RPMI8226 (cell line): ENCODE measurements at regions not wholly inside any gene's neighbourhood (a gene's known extent, or its start where the extent isn't known, plus 50 kb on each side); places are given as distances from the start of the nearest gene placed in this dataset.
"Not testable (repeated sequence)": the region's sequence is repeated elsewhere in the genome, so short reads cannot be mapped to it uniquely, and the experiment has no call there.

Experiments used
- DNase-seq: peaks from one replicate; pipeline ENCODE4 v3.0.0-alpha.2; 2015

DNA sequence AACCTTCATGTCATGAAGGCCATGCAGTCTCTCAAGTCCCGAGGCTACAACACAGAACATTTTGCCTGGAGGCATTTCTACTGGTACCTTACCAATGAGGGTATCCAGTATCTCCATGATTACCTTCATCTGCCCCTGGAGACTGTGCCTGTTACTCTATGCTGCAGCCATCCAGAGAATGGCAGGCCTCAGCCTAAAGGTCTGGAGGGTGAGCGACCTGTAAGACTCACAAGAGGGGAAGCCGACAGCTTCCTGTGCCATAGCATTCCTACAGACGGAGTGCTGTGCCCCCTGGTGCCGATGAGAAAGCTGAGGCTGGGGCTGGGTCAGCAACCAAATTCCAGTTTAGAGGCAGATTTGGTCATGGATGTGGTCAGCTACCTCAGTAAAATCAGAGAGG, 51.3 kb upstream of the CADPS start:
- DNase-seq: no peak

DNA sequence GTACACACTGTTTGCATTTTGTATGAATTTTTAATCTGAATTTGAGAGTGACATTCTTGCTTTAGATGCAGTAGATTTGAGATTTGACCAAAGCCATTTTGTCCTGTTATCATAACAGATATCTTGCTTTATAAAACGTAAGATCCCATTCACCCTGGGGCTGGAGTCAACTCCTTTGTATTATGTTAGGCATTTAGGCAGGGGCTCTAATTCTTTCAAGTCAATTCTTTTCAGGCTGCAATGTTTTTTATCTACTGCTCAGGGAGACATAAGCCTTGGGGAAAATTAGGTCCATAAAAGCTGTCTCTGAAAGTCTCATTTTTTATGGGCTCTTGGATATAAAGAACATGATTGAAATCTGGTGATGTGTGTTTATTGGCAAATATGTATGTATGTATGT, 53.0 kb upstream of the CADPS start:
- DNase-seq: no peak

DNA sequence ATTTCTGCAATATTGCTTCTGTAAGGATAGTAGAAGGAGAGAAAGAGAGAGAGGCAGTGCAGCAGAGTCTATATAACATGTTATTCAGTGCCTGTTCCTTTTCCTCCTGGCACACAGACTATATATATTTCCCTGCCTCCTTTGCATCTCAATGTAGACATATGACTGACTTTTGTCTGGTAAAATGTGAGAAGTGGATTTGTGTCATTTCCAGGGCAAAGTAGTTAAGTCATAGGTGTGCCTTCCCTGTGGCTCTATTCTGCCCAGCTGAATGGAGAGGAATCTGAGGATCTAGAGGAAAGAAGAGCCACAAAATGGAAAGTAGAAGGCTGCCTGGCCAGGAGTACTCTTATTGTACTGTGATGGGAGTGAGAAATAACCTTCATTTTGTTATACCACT, 54.6 kb upstream of the CADPS start:
- no peak for DNase-seq

DNA sequence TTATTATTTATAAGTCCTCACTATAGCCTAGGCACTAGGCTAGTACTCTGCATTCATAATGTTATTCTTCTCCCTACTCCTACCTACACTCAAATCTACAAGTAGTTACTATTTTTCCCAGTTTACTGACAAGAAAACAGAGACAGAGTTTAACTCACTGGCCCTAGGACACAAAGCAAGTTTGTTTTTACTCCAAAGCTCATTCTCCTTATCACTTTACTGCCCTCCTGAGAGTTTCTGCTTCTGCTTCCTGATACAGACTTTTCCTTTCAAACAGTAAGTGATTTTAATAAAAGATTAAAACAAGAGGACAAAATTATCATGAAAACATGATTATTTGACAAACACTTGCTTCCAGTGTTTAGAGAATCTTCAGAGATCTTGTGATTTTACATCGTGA, 60.6 kb upstream of the CADPS start:
- no peak for DNase-seq

DNA sequence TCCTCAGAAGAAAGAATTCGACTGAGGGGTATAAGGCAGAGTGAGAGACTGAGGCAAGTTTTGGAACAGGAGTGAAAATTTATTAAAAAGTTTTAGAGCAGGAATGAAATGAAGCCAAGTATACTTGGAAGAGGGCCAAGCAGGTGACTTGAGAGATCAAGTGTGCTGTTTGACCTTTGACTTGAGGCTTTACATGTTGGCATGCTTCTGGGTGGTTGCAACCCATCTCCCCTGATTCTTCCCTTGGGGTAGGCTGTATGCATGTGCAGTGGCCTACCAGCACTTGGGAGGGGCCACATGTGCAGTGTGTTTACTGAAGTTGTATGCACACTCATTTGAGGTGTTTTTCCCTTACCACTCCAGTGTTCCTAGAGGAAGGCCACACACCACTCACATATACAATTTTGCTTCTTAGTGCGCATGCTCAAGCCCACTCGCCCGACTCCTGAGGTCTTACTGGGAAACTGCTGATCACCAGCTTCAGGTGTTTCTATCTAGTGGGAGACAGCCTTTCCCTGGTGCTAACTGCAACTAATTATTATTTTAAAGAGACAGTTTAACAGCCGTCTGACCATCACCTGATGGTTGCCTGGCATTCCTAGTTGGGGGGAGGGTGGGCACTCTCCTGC, 61.5 kb upstream of the CADPS start:
- no peak for DNase-seq

DNA sequence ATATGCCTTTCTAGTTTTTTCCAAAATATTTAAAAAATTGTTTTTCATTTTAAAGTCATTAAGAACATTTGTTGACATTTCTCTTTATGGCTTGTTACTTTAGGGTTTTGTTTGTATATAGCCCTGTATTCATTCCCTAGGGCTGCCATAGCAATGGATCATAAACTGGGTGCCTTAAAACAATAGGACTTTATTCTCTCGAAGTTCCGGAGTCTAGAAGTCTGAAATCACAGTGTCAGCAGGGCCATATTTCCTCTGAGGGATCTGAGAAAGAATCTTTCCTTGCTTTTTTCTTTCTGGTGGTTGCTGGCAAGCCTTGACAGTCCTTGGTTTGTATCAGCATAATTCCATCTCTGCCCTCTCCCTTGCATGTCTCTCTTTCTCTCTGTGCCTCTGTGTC, 63.4 kb upstream of the CADPS start:
- DNase-seq: no peak

DNA sequence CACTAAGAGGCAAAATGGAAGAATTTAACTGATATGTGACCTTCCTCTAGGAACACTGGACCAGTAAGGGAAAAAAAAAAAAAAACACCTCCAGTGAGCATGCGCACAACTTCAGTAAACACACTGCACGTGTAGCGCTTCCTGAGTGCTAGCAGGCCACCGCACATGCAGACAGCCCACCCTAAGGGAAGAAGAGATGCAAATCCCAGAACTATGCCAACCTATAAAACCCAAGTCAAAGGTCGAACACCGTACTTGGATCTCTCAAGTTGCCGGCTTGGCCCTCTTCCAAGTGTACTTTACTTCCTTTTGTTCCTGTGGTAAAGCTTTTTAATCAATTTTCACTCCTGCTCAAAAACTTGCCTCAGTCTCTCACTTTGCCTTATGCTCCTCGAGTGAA, 64.5 kb upstream of the CADPS start:
- DNase-seq: no peak

DNA sequence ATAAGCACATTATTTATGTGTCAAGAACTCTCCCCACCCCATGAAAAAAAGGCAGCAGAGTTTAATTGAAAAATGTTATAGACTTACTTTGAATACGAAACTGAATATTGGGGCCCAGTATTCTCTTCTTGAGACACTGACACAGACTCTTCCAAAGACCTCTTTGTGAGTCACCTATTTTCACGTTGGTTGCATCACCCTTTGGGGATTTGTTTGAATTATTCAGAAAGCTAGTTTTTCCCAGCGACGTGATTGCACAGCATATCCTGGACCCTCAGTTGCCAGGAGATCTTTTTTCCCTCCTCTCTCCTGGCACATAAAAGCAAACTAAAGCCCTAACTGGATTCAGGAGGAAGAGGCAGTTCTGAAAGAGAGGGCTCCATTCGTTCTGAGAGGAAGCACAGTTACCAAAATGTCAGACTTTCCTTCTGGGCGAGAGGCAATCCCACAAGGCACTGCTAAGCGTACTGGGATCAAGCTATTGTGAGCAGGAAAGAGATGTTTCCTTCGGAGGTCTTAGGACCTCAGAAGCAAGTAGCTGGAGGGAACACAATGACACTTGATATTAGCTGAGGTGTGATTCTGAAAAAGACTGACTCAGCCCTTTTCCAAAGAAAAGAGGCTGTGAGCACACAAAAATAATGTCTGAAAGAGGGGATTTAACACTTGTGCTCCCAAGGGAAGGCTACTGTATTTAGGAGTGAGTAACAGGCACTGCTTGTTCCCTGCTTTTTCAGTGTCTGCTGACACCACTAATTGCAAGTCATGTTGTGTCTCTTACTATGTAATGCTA, 65.8 kb upstream of the CADPS start:
- no peak for DNase-seq

DNA sequence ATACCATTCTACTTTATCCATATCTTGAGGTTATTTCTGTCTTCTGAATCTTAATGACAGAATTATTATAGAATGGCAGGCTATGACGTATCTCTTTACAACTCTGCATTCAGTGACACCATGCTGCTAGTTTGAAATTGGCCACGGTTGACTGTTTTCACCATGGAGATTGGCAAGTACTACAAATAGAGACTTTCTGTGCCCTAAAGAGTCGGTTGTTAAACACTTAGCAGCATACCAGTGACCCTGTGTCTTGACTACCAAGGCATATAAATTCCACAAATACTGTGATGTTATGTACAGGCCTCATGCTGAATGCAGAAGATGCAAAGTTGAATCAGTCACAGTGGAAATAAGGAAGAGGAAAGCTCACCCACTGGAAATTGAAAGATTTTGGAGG, 67.0 kb upstream of the CADPS start:
- no peak for DNase-seq

DNA sequence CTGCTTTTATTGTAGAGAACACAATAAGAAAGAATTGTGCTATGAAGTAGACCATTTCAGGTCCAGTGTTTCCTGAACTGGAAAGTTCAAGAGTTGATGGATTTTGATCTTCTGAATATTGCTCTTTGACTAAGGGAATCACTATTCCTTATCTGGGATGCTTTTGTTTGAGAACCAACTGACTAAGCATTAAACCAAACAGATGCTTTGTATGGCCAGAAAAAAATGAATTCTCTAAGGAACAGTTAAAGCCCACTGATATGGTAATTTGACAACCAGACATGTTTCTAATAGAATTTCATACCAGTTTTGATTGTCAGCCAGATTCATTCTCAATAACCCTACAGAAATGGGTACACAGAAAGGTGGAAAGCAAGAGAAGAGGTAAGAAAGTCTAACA, 67.5 kb upstream of the CADPS start:
- no peak for DNase-seq

DNA sequence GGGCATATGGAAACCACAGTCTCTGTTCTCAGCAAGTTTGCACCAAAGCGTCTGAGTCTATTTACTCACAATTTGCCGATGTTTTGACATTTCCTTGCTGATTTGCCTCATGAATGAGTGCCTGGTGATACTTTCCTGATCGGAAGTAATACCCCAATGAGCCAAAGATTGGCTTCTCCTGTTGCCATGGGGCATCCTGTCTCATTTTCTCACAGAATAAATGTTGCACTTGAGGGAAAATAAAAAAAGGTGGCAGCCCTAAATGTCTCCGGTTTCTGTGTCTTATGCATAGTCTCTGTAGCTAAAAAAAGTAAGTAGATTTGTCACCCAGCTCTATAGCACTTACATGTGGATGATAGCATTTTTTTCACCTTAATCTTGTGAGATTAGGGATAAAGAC, 73.7 kb upstream of the CADPS start:
- no peak for DNase-seq

DNA sequence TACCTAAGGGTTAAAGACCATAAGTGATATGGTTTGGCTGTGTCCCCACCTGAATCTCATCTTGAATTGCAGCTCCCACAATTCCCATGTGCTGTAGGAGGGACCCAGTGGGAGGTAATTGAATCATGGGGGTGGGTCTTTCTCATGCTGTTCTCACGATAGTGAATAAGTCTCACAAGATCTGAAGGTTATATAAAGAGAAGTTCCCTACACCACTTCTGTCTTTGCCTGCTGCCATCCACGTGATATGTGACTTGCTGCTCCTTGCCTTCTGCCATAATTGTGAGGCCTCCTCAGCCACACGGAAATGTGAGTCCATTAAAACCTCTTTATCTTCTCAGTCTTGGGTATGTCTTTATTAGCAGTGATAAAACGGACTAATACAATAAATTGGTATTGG, 75.0 kb upstream of the CADPS start:
- no peak for DNase-seq

DNA sequence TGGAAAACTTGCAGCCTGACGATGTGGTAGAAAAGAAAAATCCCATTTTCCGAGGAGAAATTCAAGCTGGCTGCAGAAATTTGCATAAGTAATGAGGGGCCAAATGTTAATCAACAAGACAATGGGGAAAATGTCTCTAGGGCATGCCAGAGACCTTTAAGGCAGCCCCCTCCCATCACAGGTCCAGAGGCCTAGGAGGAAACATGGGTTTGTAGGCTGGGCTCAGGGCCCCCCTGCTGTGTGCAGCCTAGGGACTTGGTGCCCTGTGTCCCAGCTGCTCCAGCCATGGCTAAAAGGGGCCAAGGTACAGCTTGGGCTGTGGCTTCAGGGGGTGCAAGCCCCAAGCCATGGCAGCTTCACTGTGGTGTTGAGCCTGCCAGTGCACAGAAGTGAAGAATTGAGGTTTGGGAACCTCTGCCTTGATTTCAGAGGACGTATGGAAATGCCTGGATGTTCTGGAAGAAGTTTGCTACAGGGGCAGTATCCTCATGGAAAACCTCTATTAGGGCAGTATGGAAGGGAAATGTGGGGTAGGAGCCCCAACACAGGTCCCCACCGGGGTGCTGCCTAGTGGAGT, 75.9 kb upstream of the CADPS start:
- DNase-seq: no peak

DNA sequence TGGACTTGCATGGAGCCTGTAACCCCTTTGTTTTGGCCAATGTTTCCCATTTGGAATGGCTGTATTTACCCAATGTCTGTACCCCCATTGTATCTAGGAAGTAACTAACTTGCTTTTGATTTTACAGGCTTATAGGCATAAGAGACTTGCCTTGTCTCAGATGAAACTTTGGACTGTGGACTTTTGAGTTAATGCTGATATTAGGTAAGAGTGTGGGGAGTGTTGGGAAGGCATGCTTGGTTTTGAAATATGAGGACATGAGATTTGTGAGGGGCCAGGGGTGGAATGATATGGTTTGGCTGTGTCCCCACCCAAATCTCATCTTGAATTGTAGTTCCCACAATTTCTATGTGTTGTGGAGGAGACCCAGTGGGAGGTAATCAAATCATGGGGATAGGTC, 76.7 kb upstream of the CADPS start:
- not testable (repeated sequence) for DNase-seq

DNA sequence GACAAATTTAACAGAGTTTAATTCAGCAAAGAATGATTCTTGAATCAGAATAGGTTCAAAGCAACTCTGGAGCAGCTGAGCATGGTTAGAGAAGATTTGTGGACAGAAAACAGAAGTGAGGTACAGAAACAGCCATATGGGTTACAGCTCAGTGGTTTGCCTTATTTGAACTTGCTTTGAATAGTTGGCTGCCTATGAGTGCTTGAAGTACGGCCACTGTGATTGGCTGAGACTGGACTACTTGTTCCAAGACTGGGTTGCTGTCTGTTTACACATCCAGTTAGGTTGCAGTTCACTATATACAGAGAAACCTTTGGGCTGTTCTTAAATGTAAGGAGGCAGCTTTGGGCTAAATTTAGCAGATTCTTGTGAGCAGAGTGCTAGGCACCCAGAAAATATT, 79.4 kb upstream of the CADPS start:
- DNase-seq: no peak

DNA sequence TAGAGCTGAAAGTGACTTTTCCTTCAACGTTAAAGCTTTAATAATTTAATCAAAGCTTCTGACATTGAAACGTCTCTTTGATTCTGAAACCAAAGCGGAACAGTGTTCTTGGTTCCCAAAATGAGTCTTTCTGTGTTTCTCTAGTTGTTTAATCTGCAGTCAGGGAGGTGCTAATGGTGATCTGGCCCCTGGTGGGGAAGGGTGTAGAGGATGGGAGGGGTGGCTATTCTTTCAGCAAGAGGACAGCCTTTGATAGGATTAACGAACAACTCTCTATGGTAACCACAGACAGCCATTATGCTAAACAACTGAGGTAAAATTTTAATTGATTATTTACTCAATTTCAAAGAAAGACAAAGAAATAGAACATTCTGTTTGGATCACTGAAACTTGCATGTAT, 79.9 kb upstream of the CADPS start:
- DNase-seq: no peak

DNA sequence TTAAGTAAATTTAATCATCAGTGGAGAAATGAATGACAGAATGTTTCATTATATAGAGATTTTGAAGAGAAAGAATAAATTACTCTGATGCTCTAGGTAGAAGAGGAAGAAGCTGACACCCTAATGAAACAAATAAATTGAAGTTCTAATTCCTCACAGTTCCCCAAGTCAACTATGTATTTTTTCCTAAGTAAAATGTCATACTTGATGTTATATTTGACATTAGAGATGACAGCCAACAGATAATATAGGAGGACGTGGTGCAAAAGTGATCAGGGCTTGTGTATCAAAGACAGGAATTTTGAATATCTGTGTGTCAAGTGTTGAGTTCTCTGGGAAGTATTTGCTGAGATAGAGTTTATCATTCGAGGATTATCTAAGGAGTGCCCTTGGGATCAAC, 81.2 kb upstream of the CADPS start:
- DNase-seq: no peak

DNA sequence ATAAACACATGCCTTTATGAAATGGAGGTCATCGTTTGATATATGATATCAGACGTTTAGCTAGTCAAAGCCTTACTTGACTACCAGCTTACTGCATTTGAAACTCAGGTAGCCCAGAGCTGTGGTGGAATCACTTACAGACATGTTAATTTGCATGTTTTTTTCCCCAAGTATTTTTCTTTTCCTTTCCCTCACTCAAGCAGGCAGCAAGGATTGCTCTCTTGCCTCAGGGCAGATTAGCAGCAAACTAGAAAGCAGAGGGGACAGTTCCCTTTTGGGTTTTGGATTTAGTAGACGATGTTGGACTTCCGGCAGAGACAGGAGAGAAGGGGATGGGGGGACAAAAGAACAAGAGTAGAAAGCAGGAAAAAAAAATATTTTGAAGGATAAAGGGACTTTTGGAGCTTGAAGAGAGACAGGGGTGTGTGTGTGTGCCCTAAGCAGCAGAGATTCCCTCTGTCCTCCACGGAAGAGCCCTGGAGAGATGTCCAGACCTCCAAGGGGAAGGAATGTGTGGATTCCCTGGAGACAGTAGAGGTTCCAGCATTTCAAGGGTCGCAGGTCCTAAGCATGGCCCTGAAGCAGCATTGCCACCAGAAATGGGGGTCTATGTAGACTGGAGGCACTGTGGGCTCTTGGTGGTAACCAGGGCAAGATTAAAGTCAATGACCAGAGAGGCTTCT, 86.8 kb upstream of the CADPS start:
- DNase-seq: no peak

DNA sequence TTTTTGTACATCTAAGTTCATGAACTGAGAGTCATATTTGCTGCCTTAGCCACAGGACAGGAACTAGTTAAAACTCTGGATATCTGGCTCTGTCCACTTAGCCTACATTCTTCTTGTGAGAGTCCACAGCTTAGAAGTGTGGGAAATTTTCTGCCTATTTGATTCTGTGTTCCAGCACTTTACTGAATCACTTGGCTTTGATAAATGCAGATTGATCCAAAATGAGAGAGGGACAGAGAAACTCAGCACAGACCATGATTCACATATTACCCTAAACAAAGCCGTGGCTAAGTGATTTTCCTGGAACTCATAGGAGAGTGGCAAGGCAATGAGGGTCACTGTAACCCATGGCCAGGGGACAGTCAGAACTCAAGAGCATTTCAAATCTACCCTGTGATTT, 87.5 kb upstream of the CADPS start:
- no peak for DNase-seq

DNA sequence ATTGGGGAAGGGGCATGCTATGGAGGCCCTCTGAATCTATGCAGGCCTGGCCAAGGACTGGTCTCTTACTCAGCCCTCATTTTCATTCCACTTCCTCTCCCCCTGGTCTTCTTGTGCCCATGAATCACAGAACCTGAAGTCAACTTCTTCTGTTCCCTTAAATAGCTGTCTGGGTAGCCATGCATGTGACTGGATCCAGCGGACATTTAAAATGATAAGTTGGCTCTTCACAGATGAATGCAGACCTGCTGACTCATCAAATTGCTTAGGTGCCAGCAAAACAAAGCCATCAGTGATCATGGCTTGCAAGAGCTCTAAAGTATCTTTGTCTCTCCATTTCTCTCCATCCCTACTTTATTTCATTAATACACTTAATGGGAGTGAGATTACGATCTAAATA, 90.1 kb upstream of the CADPS start:
- no peak for DNase-seq

DNA sequence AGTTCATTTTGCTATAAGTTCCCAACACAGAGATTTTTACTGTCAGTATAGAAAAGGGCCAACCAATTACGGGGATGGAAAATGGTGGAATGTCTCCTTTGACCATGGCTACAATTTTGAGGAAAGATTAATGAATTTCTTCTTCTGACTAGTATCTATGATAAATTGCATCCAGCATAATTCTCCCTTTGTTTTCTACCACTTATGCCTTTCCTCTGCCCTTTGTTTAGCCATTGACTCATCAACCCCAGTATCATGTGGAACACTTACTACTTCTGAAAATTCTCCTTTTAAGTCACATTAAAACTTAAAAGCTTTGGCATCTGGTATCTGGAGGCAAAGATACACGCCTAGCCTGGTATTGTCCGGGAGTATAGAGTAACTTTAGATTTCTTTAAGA, 92.9 kb upstream of the CADPS start:
- no peak for DNase-seq

DNA sequence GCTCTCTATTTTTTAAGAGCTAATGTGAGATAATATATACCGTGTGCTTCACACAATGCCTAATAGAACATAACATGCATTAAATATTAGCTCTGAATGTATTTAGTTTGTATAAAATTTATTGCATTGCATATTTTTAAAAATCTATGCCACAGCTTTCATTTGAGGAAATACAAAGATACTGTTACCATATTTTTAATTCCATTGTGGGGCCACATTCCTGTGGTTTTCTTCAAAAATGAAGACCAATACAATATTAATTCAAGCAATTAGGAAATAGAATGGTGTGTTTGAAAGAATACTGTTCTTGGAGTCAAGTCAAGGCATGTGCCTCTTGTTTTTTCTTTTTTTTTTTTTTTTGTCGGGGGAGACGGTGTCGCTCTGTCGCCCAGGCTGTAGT, 95.4 kb upstream of the CADPS start:
- DNase-seq: no peak

DNA sequence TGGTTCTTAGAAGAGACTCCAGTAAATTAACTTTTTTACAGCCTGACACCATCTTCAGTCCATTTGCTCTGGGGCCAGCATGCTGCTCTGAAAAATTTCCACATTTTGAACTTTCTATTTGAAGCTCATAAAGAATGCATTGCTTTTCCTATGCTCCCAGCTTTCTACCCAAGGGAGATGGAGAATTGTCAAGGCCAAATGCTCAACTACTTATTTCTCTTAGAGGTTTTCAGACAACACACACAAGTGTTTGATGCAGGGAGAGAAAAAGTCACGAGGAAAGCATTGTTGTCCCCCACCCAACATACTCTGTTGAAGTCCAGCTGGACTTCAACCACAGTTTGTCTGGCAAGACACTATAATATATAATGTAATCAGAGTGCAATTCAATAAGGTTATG, 100.3 kb upstream of the CADPS start:
- DNase-seq: no peak

DNA sequence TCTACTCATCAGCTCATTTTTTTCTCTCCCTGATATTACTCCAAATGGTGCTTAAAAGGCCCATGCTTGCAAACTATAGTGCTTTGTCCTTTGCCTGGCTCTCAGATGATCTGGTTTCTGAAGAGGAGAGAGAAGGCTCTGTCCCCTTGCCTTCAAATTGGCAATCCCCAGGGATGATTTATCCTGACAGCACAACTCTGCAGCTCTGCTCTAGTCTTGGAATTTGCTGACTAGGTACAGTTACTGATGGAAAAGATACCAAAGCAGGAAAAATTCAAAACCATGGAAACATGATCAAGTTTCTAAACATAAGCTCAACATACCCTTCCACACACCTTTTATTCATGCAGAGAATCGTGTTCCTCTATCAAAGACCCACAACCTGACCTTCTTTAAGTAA, 106.7 kb upstream of the CADPS start:
- DNase-seq: no peak
